Thoracic aorta (tissue), 2 donors: ENCODE measurements at regions not wholly inside any gene's neighbourhood (a gene's known extent, or its start where the extent isn't known, plus 50 kb on each side); places are given as distances from the start of the nearest gene placed in this dataset.

Experiments
- ATAC-seq: fragments of 150-250 bp; one replicate; pipeline ENCODE4 v1.8.0; 2017; ENCODE audit warnings: low read depth; ENCODE audit not compliant: insufficient number of reproducible peaks, low FRiP score
- DNase-seq: peaks from one replicate; pipeline ENCODE4 v3.0.0-alpha.2; 2020; ENCODE audit warnings: low spot score
- H3K27ac ChIP-seq, 2 donors: fragments of 200-600 bp; sonication (generic); 1 replicate in 1 of 2; 2 replicates in 1 of 2; pipeline ENCODE4 v1.5.1; 2016; ENCODE audit warnings: mild to moderate bottlenecking in 2 of 2, moderate library complexity in 2 of 2
- H3K27me3 ChIP-seq: fragments of 200-600 bp; sonication (generic); replicated peaks from 2 replicates; pipeline ENCODE4 v1.6.0; 2016; ENCODE audit warnings: mild to moderate bottlenecking; ENCODE audit not compliant: insufficient read depth
- H3K36me3 ChIP-seq: fragments of 200-600 bp; sonication (generic); one replicate; pipeline ENCODE4 v1.5.1; 2016
- H3K4me1 ChIP-seq, 2 donors: fragments of 200-600 bp; sonication (generic); 1 replicate in 1 of 2; 2 replicates in 1 of 2; pipeline versions ENCODE4 v1.5.1 to v1.6.0; 2016; ENCODE audit warnings: low read depth in 2 of 2, mild to moderate bottlenecking in 1 of 2; ENCODE audit not compliant: control insufficient read depth in 1 of 2
- H3K4me3 ChIP-seq: fragments of 200-600 bp; sonication (generic); 2 replicates; pipeline ENCODE4 v1.5.1; 2016; ENCODE audit warnings: mild to moderate bottlenecking
- H3K9me3 ChIP-seq: fragments of 200-600 bp; sonication (generic); 2 replicates; pipeline ENCODE4 v1.5.1; 2016
- CTCF ChIP-seq: fragments of 200-600 bp; sonication (generic); IDR thresholded peaks from one replicate; pipeline ENCODE4 v1.5.1; 2019; ENCODE audit warnings: antibody characterized with exemption

GRCh38 chr6:9205645-9206044 lies 770.3 kb upstream of the SLC35B3 start:
- Histone ChIP-seq H3K4me1 (no peaks in the 10 kb centered on the region), H3K36me3 (no peaks in the 10 kb centered on the region), H3K27me3 (no peaks in the 10 kb centered on the region), H3K9me3 (no peaks in the 10 kb centered on the region), H3K4me3 (no peak overlapping the region), H3K27ac (no peak overlapping the region)
- ATAC-seq: no peak
- TF ChIP-seq CTCF: no peak
- DNase-seq: no peak

- Histone ChIP-seq H3K27me3 (no peaks in the 10 kb centered on the region), H3K27ac (no peak overlapping the region), H3K9me3 (no peaks in the 10 kb centered on the region), H3K4me1 (no peaks in the 10 kb centered on the region), H3K4me3 (no peak overlapping the region), H3K36me3 (no peaks in the 10 kb centered on the region)
- no peak for DNase-seq
- no peak for TF ChIP-seq CTCF
- ATAC-seq: no peak
Observed at GRCh38 chr6:9204171-9204570, 768.8 kb upstream of the SLC35B3 start.

- TF ChIP-seq CTCF: no peak
- Histone ChIP-seq H3K9me3 (no peaks in the 10 kb centered on the region), H3K27ac (no peak overlapping the region), H3K27me3 (no peaks in the 10 kb centered on the region), H3K4me3 (no peak overlapping the region), H3K36me3 (no peaks in the 10 kb centered on the region), H3K4me1 (no peaks in the 10 kb centered on the region)
- DNase-seq (no peak), ATAC-seq (no peak)
Observed at GRCh38 chr6:9200712-9201111, 765.4 kb upstream of the SLC35B3 start.

GRCh38 chr6:9197726-9198125 lies 762.4 kb upstream of the SLC35B3 start:
- no peak for ATAC-seq
- TF ChIP-seq CTCF: no peak
- no peak overlapping the region for H3K27ac ChIP-seq
- no peak for DNase-seq
- H3K36me3 ChIP-seq: no peaks in the 10 kb centered on the region
- H3K4me1 ChIP-seq: no peaks in the 10 kb centered on the region
- no peaks in the 10 kb centered on the region for H3K9me3 ChIP-seq
- no peak overlapping the region for H3K4me3 ChIP-seq
- no peaks in the 10 kb centered on the region for H3K27me3 ChIP-seq

- DNase-seq (no peak), ATAC-seq (no peak)
- Histone ChIP-seq H3K27me3 (no peaks in the 10 kb centered on the region), H3K36me3 (no peaks in the 10 kb centered on the region), H3K4me1 (no peaks in the 10 kb centered on the region), H3K9me3 (no peaks in the 10 kb centered on the region), H3K4me3 (no peak overlapping the region), H3K27ac (no peak overlapping the region)
- no peak for TF ChIP-seq CTCF
Observed at GRCh38 chr6:9195322-9195721, 760.0 kb upstream of the SLC35B3 start.
